Loucy (cell line): ENCODE measurements at regions not wholly inside any gene's neighbourhood (a gene's known extent, or its start where the extent isn't known, plus 50 kb on each side); places are given as distances from the start of the nearest gene placed in this dataset.

Source experiments
- H2AFZ ChIP-seq: fragments of 200-600 bp; sonication (generic); 2 replicates; pipeline ENCODE4 v1.6.0; 2016; ENCODE audit warnings: antibody characterized with exemption, mild to moderate bottlenecking, low read length, moderate library complexity
- H3F3A ChIP-seq: fragments of 200-600 bp; 2 replicates; pipeline ENCODE4 v1.6.0; 2016; ENCODE audit warnings: antibody characterized with exemption, low read depth, mild to moderate bottlenecking
- H3K27me3 ChIP-seq: fragments of 200-600 bp; sonication (generic); 2 replicates; pipeline ENCODE4 v1.6.1; 2014; ENCODE audit warnings: low read length, mild to moderate bottlenecking; ENCODE audit not compliant: insufficient read depth, poor library complexity, severe bottlenecking
- H3K36me3 ChIP-seq: fragments of 200-600 bp; sonication (generic); 2 replicates; pipeline ENCODE4 v1.6.1; 2016; ENCODE audit warnings: low read length; ENCODE audit not compliant: insufficient read depth
- H3K4me1 ChIP-seq: fragments of 200-600 bp; sonication (generic); 2 replicates; pipeline ENCODE4 v1.5.1; 2014; ENCODE audit warnings: low read length, mild to moderate bottlenecking; ENCODE audit not compliant: insufficient read depth, poor library complexity, severe bottlenecking
- H3K4me2 ChIP-seq: fragments of 200-600 bp; sonication (generic); 2 replicates; pipeline ENCODE4 v1.6.0; 2014; ENCODE audit warnings: antibody characterized with exemption, low read length, low read depth, mild to moderate bottlenecking; ENCODE audit not compliant: poor library complexity, severe bottlenecking
- H3K4me3 ChIP-seq: fragments of 200-600 bp; sonication (generic); 2 replicates; pipeline ENCODE4 v1.5.1; 2014; ENCODE audit warnings: low read length, mild to moderate bottlenecking, mixed read lengths; ENCODE audit not compliant: poor library complexity, severe bottlenecking
- H3K79me2 ChIP-seq: fragments of 200-600 bp; sonication (generic); 2 replicates; pipeline ENCODE4 v1.6.1; 2014; ENCODE audit warnings: low read length; ENCODE audit not compliant: insufficient read depth
- H3K9ac ChIP-seq: fragments of 200-600 bp; sonication (generic); 2 replicates; pipeline ENCODE4 v1.6.0; 2014; ENCODE audit warnings: mild to moderate bottlenecking, low read depth, low read length, moderate library complexity; ENCODE audit not compliant: poor library complexity, severe bottlenecking
- H3K9me2 ChIP-seq: fragments of 200-600 bp; sonication (generic); replicated peaks from 2 replicates; pipeline ENCODE4 v1.6.1; 2016; ENCODE audit warnings: low read depth, low read length, mixed read lengths
- H3K9me3 ChIP-seq: fragments of 200-600 bp; sonication (generic); 2 replicates; pipeline ENCODE4 v1.6.1; 2014; ENCODE audit warnings: mild to moderate bottlenecking, antibody characterized with exemption, low read length, low read depth; ENCODE audit not compliant: insufficient read depth
- H4K20me1 ChIP-seq: fragments of 200-600 bp; sonication (generic); 2 replicates; pipeline ENCODE4 v1.6.0; 2014; ENCODE audit warnings: antibody characterized with exemption, low read length, mild to moderate bottlenecking; ENCODE audit not compliant: insufficient read depth, poor library complexity, severe bottlenecking
- CTCF ChIP-seq: fragments of 200-600 bp; sonication (generic); conservative IDR thresholded peaks from 2 replicates; pipeline ENCODE4 v1.5.1; 2014; ENCODE audit warnings: mild to moderate bottlenecking, antibody characterized with exemption, low read length
- EZH2phosphoT487 ChIP-seq: fragments of 200-600 bp; IDR thresholded peaks from 2 replicates; pipeline ENCODE4 v1.6.1; 2018; ENCODE audit warnings: antibody characterized with exemption, mild to moderate bottlenecking, moderate library complexity, borderline replicate concordance

- Histone ChIP-seq H4K20me1 (no peaks in the 10 kb centered on the region), H2AFZ (no peak overlapping the region), H3K4me2 (no peak overlapping the region), H3K4me1 (no peaks in the 10 kb centered on the region), H3K4me3 (no peak overlapping the region), H3K79me2 (no peaks in the 10 kb centered on the region), H3K9me2 (no peaks in the 10 kb centered on the region), H3F3A (no peaks in the 10 kb centered on the region), H3K27me3 (no peaks in the 10 kb centered on the region), H3K9ac (no peak overlapping the region), H3K36me3 (no peaks in the 10 kb centered on the region), H3K9me3 (no peaks in the 10 kb centered on the region)
- TF ChIP-seq EZH2phosphoT487, result no peak
Observed at GRCh38 chr6:99121748-99122147, 174.0 kb upstream of the FBXL4 start.

GRCh38 chr6:99120641-99121040 lies 172.9 kb upstream of the FBXL4 start:
- Histone ChIP-seq H3K4me2 (no peak overlapping the region), H3K9me2 (no peaks in the 10 kb centered on the region), H3F3A (no peaks in the 10 kb centered on the region), H3K9me3 (no peaks in the 10 kb centered on the region), H4K20me1 (no peaks in the 10 kb centered on the region), H3K4me3 (no peak overlapping the region), H3K9ac (no peak overlapping the region), H3K36me3 (no peaks in the 10 kb centered on the region), H3K4me1 (no peaks in the 10 kb centered on the region), H3K27me3 (no peaks in the 10 kb centered on the region), H3K79me2 (no peaks in the 10 kb centered on the region), H2AFZ (no peak overlapping the region)
- TF ChIP-seq EZH2phosphoT487 (no peak), CTCF (no peak)

GRCh38 chr6:99119109-99120031 lies 171.6 kb upstream of the FBXL4 start:
- Histone ChIP-seq H3K9ac (no peak overlapping the region), H4K20me1 (no peaks in the 10 kb centered on the region), H3K36me3 (no peaks in the 10 kb centered on the region), H2AFZ (no peak overlapping the region), H3F3A (no peaks in the 10 kb centered on the region), H3K27me3 (no peaks in the 10 kb centered on the region), H3K4me3 (no peak overlapping the region), H3K9me2 (no peaks in the 10 kb centered on the region), H3K9me3 (no peaks in the 10 kb centered on the region), H3K4me1 (no peaks in the 10 kb centered on the region), H3K79me2 (no peaks in the 10 kb centered on the region), H3K4me2 (no peak overlapping the region)
- TF ChIP-seq EZH2phosphoT487, result no peak
- TF ChIP-seq CTCF, result peak; percentile 76
